Vagina (tissue), 2 donors: ENCODE measurements at regions not wholly inside any gene's neighbourhood (a gene's known extent, or its start where the extent isn't known, plus 50 kb on each side); places are given as distances from the start of the nearest gene placed in this dataset.

Source experiments
- POLR2A ChIP-seq, 2 donors: fragments of 450-650 bp; IDR thresholded peaks; one replicate each; pipeline ENCODE4 v1.6.1; 2017; ENCODE audit warnings: antibody characterized with exemption in 2 of 2, mild to moderate bottlenecking in 2 of 2, moderate library complexity in 2 of 2
- POLR2AphosphoS5 ChIP-seq, 2 donors: sonication (generic); formaldehyde crosslinking; IDR thresholded peaks; one replicate each; pipeline ENCODE4 v1.9.0; 2017; ENCODE audit warnings: antibody characterized with exemption in 2 of 2, mild to moderate bottlenecking in 2 of 2, low read depth in 1 of 2; ENCODE audit not compliant: insufficient read depth in 1 of 2
- TF ChIP-seq, protein P1 (sequence below), 3 experiments: fragments of 450-650 bp in 2 of 3; fragments of 200-600 bp in 1 of 3; sonication (generic) in 1 of 3; IDR thresholded peaks; one replicate each; pipeline ENCODE4 v1.5.1; 2017 to 2019; ENCODE audit warnings: antibody characterized with exemption in 3 of 3, mild to moderate bottlenecking in 2 of 3, moderate library complexity in 2 of 3

DNA sequence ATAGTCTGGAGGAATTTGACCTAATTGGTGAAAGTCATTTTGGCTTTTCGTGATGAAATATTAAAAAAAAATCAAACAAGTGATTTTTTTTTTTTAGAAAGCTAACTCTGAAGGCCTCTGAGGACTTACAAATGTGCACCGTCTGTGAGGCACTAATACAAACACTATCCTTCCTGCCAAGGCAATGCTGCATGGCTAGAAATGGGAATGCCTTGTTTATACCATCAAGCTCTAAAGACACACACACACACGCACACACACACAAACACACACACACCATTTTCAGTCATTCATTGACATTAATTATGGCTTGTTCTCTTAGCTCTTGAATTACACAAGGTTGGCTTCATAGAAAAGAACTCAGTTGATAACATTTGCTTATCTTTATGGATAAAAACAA, 1242.0 kb upstream of the ACVR2A start:
- TF ChIP-seq, protein P1, sequence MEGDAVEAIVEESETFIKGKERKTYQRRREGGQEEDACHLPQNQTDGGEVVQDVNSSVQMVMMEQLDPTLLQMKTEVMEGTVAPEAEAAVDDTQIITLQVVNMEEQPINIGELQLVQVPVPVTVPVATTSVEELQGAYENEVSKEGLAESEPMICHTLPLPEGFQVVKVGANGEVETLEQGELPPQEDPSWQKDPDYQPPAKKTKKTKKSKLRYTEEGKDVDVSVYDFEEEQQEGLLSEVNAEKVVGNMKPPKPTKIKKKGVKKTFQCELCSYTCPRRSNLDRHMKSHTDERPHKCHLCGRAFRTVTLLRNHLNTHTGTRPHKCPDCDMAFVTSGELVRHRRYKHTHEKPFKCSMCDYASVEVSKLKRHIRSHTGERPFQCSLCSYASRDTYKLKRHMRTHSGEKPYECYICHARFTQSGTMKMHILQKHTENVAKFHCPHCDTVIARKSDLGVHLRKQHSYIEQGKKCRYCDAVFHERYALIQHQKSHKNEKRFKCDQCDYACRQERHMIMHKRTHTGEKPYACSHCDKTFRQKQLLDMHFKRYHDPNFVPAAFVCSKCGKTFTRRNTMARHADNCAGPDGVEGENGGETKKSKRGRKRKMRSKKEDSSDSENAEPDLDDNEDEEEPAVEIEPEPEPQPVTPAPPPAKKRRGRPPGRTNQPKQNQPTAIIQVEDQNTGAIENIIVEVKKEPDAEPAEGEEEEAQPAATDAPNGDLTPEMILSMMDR (IDR thresholded peaks at IDR 0.05), result no peak
- TF ChIP-seq POLR2A (IDR thresholded peaks at IDR 0.05) (no peak), POLR2AphosphoS5 (IDR thresholded peaks at IDR 0.05; ENCODE audit: insufficient read depth in 1 of 2, low read depth in 1 of 2) (no peak)
